Activated CD8-positive, alpha-beta memory T cell treated with anti-CD3 and anti-CD28 coated beads, Interleukin-2, amount 50 U/mL, for 24 hours (primary cell): ENCODE measurements at regions not wholly inside any gene's neighbourhood (a gene's known extent, or its start where the extent isn't known, plus 50 kb on each side); places are given as distances from the start of the nearest gene placed in this dataset.

Experiments used
- DNase-seq: peaks from one replicate; pipeline ENCODE4 v3.0.0-alpha.2; 2020; ENCODE audit errors: extremely low read depth

DNA sequence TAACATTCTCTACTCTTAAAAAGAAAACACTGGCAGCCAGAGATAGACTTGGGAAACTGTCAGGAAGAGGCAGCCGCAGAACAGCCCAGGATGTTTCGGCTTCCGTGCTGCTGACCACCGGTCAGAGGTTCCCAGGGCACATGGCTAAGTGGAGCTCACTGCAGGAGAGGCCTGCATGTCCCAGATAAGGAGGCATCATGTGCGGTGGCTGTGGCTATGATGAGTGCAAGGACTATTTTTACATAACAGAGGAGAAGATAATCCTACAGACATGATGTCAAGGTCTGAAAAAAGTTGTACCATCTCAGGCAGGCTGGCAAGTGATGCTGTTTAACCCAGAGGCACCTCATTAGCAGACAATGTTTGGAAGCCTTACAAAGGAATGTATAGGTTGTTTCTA is 252.3 kb downstream of the CYRIA start:
- no peak for DNase-seq

DNA sequence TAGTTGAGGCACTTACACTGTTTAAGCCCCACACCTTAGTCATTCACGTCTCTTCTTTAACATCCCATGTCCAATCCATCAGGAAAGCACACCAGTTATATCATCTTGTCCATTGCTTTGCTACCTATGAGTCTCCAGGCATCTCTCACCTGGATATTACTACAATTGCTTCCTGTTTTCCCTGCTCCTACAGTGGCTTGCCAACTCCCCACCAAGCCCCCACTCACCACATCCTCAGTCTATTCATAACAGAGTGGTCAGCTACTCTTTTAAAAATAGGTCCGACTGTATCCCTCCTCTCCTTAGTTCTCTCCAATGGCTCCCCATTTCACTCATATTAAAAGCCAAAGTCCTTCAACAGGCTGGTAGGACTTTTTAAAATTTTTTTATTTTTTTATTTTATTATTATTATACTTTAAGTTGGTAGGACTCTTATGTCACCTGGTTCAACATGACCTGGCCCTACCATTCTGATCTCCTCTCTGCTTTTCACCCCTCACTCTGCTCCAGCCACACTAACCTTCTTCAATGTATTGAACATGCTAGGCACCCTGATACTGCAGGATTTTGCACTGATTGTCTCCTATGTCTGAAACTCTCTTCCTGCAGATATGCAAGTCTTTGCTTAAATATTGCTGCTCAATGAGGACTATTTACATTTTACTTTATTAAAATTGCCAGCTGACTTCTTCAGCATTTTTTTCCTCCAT is 253.2 kb downstream of the CYRIA start:
- no peak for DNase-seq

DNA sequence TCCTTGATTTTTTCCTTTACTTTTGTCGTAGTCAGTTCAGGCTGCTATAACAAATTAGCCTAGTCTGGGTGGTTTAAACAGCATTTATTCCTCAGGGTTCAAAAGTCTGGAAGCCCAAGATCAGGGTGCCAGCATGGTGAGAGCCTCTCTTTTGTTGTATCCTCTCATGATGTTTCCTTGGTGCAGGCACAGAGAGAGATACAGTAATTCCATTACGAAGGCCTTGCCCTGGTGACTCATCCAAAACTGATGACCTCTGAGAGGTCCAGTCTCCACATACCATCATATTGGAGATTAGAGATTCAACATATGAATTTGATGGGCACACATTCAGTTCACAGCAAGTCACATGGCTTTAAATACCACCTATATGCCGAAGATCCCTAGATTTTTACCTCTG is 253.8 kb downstream of the CYRIA start:
- DNase-seq: no peak

DNA sequence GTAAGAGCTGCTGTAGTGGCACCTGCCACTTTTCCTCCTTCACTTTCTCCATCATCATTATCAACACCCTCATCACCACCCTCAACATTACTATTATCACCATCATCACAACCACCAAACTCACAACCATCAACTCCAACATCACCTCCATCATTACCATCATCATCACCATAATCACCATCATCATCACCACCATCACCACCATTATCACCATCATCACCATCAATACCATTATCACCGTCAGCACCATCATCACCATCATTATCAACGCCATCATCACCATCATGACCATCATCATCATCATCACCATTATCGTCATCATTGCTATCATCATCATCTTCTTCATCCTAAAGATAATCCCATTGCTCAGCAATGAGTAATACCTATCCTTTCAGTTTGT is 255.8 kb downstream of the CYRIA start:
- no peak for DNase-seq

DNA sequence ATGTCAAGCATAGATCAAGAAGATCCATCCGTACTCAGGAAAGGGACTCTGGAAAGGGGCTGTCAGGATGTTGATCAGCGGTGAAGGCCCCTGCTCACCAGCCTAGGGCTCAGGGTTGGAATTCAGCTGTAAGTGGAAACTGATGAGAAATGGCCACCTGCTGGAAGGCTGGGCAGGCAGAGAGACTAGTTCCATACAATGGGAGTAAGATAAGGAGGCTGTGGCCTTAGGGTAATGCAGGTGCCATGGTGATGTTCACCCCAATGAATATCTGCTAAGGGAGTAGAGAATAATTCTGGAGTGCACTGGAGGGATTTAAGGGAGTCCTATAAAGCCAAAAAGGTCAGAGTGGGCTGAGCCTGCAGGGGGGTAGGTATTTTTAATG is 256.6 kb downstream of the CYRIA start:
- DNase-seq: no peak

DNA sequence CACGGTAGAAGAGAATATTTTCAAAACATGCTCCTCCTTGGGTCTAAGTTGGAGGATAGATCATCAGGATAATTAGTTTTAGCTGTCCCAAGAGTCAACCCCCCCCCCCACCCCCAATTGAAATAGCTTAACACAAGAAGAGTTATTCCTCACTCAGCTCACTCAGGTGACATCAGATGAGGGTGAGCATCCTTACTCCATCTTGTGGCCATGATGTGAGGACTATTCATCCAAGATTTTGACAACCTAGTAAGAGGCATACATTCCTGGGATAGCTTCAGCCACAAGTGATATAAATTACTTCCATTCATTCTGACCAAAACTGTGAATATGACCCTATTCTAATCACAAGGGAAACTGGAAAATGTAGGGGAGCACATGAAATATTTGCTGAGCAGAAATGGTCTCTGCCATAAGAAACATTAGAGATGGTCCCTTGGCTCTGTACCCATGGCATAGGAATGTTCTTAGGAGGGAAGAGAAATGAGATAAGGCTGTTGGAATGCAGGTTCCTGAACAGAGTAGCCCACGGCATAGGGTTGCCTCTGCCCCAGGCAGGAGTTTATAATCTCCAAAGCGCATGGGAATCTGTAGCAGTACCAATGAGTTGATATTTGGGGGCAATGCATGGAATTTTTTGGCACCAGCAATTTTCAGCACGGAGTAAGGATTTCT is 257.2 kb downstream of the CYRIA start:
- DNase-seq: no peak

DNA sequence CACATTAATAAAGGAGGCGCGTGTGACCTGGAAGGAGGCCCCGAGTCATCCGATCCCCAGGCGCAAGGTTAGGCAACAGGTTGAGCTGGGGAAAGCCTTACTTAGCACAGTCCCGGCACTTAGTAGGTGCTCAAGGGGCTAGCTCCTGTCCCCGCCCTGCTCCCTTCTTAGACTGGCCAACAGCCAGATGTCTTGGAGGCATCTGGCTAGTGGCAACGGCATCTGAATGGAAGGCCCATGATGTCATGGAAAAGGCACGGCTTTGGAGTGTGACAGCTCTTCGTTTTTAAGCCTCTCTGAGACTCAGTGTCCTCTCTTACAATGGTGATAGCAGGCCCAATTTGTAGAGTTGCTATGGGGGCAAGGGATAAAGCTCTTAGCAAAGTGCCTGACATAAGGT is 258.3 kb downstream of the CYRIA start:
- DNase-seq: no peak

DNA sequence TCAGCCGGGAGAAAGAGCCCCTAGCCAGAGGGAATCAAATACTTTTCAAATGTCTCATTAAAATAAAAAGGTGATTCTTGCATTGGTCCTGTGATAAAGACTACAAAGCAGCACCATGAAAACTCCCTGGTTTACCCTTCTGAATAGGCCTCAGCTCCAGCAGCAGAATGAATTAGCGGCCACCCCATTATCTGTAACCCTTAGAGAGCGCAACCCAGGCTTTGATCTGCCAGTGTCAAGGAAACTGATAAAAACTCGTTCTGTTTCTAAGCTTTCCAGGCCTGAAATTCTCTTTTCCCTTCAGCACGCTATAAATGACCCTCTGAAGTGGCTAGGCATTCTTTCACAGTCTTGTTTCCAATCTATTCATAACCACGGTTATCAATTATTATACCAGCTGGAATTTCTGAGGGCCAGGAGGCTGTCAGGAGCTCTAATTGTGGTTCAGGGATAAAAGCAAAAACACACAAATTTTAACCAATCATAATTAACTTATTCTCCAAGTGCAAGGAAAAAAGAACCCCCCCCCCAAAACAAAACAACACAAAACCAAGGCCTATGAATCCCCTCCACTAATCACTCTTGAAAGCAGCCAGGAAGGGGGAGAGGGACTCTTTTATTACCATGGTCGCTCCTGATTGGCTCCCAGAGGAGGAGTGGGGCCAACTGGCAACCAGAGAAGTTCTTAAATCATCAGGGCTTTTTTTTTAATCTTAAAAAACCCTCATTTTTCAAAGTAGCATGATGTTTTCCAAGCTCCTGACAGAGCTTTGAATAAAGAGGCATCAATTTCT is 258.9 kb downstream of the CYRIA start:
- DNase-seq: no peak

DNA sequence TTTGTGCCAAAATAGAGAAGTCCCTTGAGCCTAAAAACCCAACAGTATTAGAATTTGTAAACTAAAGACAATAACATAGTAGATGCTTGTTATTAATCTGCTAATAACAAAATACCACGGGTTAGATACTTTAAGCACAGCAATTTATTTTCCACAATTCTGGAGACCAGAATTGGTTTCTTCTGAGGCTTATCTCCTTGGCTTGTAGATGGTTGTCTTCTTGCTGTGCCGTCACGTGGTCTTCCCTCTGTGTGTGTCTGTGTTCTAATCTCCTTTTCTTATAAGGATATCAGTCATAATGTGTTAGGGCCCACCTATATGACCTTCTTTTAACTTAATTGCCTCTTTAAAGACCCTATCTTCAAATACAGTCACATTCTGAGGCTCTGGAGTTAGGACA is 260.1 kb downstream of the CYRIA start:
- DNase-seq: no peak

DNA sequence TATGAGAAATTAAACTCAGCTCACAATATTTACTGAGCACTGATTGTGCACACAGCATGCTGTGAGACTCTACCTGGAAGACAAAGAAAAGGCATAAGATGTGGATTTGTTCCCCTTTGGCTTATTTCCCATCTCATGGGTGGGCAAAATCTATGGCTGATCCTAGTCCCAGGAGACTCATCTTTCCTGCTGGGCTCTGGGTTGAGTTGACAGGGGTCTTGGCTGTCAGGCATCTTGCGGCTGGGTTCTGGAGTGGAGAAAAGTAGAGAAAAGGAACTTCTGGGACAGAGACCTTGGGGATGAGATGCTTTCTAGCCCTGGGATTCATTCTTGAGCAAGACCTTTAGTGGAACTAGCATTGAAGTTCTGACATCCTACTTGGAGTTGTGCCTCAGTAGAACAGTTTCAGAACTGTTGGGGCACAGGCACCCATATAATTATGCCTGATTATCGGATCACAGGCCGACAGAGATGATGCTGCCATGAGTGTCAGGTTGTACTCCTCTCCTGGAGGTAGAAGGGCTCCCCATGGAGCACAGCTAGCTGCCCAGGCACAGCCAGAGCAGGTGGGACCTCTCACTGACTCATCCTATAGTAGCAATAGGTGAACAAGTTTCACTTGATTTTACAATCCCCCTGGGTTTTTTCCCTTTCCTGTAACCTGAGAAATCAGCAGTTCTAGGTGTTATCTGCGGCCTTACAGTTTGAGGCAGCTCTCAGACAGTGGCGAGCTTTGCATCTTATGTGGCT is 260.9 kb downstream of the CYRIA start:
- DNase-seq: no peak

DNA sequence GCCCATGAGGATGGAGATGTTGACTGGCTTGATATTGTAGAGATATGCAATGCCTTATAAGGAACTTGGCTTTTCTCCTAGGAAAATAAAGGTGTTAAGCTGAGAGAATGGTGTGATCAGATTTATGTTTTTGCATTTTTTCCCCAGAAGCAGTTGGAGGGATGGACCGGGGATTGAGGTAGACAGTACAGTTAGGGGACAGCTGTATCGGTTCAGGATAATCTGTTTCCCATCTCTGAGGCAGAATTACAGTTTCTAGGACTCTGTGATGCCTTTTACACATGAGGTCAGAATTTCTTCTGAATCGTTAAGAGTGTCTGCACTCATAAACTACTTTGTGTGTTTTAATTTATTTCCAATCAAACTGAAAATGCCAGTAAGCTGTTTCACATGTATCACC is 261.5 kb downstream of the CYRIA start:
- DNase-seq: no peak

DNA sequence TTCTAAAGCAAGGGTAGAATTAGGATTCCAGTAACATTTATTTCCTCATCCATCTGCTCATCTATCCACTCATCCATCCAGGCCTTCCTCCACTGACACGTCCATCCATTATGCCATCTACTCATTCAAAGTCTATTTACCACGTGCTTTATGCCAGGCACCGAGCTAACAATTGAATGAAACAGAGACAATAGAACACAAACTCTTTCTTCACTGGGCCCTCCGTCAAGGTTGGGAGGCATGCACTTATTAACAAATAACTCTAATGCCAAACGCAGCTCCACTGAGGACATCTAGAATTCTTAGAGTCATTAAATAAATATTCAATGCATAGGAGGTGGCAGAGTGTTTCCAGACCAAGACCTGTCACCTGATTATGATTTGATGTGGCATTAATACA is 262.7 kb downstream of the CYRIA start:
- no peak for DNase-seq

DNA sequence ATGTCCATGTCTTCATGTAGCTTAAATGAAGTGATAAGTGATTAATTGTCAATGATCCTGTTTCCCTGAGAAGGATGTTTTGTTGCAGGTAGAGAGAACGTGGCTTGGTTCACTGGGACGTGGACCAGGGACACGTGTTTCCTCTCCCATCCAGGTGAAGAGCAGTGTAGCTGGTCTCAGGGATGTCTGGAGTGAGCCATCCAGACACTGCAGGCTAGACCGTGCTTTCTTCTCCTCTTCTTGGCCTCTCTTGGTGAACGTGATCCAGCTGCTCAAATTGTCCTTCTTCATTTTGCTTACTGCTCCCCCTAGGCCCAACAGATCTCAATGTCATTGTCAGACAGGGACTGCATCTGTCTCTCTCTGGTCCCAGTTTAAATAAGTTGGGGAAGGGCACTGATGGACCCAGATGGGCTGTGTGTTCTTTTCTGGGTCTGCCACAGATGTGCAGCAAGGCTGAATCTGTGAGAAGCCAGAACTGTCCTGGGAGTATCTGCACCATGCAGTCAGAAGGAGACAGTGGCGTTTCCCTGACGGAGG is 263.8 kb downstream of the CYRIA start:
- DNase-seq: no peak

DNA sequence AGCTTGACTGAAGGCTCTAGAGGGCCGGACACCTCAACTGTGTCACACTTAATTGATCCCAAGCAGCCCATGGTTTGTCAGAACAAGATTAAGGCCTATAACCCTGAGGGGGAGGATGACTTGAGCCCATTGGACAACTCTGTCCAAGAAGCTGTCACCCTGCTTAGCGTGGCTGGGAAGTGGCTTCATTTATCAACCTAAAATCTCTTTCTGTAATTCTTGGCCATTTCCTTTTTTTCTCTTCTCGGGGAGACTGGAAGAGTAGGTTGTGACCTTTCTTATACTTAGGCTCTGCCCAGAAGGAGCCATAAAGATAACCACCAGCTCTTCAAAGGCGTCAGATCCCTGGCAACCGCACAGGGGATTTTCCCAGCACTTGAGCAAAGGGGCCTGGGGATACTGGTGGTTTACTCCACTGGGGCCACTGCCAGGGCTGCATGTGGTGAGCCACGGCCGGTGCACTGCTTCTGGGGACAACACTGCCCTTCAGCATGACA is 265.5 kb downstream of the CYRIA start:
- no peak for DNase-seq

DNA sequence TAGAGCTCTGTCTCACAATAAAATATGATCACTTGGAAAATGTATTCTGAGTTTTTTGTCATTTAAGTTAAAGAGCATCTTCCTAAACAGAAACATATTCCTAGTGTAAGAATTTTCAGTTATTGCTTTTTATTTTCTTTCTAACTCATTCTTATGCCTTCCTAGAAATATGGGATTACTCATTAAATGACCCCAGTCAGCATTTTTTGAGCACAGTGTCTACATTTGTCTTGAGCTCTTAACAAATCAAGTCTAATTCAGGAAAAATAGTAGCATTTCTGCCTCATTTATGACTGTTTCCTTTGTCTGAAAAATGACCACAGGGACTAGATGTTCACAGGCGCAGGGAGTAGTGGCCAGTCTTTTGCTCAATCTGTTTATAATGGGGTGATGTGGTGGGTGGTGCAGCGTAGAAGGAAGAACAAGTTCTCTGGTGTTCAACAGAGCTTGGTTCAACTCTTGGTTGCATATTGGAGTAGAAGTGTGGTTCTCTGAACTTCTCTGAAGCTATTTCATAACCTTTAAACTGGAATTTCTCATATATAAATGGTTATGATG is 267.1 kb downstream of the CYRIA start:
- DNase-seq: no peak

DNA sequence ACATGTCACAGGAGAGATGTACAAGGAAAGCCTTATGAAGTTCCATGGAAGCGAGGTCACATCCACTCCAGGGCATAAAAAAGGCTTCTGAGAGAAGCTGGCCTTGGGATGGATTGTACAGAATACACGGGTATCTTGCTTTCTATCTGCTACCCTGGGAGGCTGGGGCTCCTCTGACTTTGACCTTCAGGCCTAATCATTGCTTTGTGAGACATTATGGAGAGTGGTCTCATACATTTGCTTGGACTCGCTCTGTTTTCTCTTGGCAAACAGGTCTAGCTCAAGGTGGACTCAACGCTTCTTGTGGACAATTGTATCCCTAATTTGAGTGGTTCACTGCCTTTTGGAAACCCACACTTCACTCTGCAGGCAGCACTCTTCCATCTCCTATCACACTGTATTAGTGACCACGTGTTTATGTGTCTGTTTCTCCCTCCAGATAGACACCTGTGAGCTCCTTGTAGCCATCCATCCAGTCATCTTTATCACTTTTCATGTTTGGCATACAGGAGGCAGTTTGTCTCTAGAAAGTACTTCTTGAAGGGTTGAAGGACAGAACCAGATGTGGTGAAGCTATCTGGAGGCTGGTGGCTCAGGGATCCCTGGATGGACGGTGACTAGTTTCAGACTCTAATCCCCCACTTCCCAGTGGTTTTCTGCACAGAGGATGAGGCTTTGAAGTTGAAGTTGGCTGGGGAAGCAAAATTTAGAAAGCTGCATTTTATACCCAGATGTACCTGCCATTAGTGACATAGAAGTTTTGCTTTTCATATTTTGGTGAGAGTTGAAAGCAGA is 267.8 kb downstream of the CYRIA start:
- no peak for DNase-seq

DNA sequence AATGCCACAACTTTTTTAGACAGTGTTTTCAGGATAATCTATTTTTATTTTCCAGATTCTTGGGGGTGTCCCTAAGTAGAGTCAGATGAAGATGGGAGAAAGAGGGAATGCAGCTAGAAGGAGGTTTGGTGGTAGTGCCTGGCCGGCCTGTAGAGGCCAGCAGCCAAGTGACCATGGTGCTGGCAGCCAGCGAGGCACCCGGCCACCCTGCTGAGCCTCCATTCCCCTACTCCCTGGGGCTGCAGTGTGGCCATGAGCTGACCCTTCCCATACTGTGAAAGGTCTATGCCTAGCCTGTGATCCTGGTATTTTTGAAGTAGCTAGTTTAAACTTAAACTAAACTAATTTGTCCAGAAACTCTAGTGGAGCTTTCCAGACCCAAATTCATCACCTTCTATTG is 268.6 kb downstream of the CYRIA start:
- no peak for DNase-seq

DNA sequence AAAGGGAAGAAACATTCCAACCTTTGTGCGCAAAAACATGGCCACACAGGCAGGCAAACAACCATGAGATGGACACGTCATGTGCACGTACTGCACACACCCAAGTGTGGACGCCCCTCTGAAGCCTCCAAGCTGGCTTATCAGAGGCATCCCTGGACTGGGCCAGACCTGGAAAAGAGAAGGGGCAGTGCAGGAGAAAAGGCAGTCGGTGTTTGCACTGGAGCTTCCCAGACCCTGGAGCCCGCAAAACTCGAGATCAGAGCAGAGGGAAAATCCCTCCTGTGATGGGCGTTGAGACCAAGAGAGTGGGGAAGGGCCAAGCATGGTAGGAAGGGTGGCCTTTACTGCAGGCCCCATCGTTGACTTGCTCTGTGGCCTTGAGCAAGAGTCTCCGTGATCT is 269.5 kb downstream of the CYRIA start:
- no peak for DNase-seq

DNA sequence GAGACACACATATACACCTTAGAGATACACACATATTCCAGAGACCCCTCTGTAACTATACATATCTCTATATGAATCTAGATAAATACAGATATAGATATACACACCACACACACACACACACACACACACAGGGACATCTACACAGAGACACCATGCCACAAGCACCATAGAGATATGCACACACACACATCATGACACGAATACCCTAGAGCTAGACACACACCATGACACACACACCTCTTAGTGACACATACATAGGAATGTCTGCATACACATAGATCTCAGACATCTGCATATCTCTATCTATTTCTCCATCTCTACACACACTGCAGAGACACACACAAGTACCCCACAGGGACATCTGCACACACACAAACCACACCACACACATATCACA is 270.0 kb downstream of the CYRIA start:
- no peak for DNase-seq

DNA sequence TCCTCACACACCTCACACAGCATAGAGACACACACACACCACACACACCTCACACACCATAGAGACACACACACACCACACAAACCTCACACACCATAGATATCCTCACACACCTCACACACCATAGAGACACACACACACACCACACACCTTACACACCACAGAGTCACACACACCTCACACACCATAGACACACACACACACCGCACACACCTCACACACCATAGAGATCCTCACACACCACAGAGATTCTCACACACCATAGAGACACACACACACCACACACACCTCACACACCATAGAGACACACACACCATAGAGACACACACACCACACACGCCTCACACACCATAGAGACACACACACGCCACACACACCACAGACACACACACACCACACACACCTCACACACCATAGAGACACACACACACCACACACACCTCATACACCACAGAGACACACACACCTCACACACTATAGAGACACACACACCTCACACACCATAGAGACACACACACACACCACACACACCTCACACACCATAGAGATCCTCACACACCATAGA is 270.6 kb downstream of the CYRIA start:
- DNase-seq: no peak
